ENCODE measurements at regions not wholly inside any gene's neighbourhood (a gene's known extent, or its start where the extent isn't known, plus 50 kb on each side); places are given as distances from the start of the nearest gene placed in this dataset.
A peak's percentile ranks its signal among the peaks of the same experiment; 100 is the strongest.

DNA sequence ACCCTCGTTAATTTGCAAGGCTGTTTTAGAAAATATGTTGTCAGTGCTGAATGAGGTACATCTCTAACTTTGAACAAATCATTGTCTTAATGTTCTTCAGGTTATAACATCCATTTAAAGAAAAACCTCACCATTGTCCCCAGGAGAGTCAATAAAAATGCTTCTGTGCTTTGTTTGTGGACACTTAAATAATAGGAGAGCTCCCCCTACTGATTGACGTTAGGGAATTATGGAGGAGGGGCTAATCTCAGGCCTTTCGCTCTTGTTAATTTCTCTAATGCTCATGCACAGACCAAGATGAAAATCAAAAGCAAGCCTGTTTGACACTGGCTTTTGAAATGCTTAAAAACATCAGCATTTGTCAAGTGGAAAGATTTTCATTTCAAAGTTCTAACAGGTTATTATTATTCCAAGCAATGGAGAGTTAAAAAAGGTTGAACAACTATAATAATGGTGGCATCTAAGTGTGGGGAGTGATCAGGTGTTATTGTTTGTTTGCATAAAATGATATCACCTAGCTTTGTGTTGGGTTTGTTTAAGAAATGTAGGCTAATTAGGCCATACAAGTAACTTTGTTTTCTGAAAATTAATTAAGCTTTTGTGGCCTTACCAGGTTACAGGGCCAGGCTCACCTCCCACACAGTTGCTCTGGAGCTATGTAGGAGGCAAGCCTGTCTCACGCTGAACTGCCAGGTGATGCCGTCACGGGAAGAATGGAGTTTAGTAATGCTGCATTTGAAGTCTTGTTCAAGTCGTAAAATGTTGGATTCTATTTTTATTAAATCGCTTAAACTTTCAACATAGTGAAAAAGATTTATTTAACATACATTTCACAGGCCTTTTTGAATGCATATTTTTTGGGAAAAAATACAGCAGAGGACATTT, 51.7 kb upstream of the SMIM21 start:
- ChIA-PET CTCF (ENCODE audit: low intra/inter-chr PET ratio) (interaction anchor here (0.5 to 1.7 kb wide), 2 partner anchors 309 to 827 kb away, joined by 3 to 5 read pairs; no protein-coding TSS in a partner anchor), POLR2A (interaction anchor here (0.6 kb wide), 1 partner anchor 20 kb away, joined by 3 read pairs; no protein-coding TSS in a partner anchor)
- Histone ChIP-seq H4K20me1 (replicated peaks; ENCODE audit: control insufficient read depth, insufficient read depth, low read length) (no peaks in the 10 kb centered on the region), H3K9me1 (ENCODE audit: control insufficient read depth, insufficient read depth, low read length) (no peaks in the 10 kb centered on the region), H3K4me3 (no peak overlapping the region), H2AFZ (ENCODE audit: low read depth, low read length) (no peak overlapping the region), H3K9ac (ENCODE audit: insufficient read depth in 1 of 2, low read depth in 2 of 2, low read length in 2 of 2) (no peak overlapping the region), H3K4me2 (ENCODE audit: insufficient read depth, low read length) (no peak overlapping the region), H3K27me3 (ENCODE audit: control insufficient read depth in 2 of 2, insufficient read depth in 2 of 2, low read length in 2 of 2) (no peaks in the 10 kb centered on the region), H3K36me3 (ENCODE audit: control insufficient read depth, insufficient read depth, low read length) (no peaks in the 10 kb centered on the region), H3K27ac (ENCODE audit: extremely low read depth, low read depth, low read length) (no peak overlapping the region), H3K9me3 (replicated peaks; ENCODE audit: control insufficient read depth, insufficient read depth, low read depth, low read length) (no peaks in the 10 kb centered on the region), H3K4me1 (replicated peaks in 1 of 2; ENCODE audit: control insufficient read depth in 2 of 2, insufficient read depth in 2 of 2, low read length in 2 of 2) (no peaks in the 10 kb centered on the region), H3K79me2 (ENCODE audit: control insufficient read depth, insufficient read depth, low read length) (no peaks in the 10 kb centered on the region)
- ATAC-seq (peak; percentile 72; the same call in 2 of the 3 replicates), DNase-seq (ENCODE audit: extremely low read depth in 1 of 4, low spot score in 3 of 4) (peak; percentile 11 to 28 (median 20)), FAIRE-seq (no peak)
- no TSS peak for BruUV-seq (replicated peaks)
- in situ Hi-C loops (cut with MboI) = loop anchor here (25.0 kb wide), 1 partner anchor 817 kb away; no protein-coding TSS in a partner anchor
- WGBS (ENCODE audit: insufficient coverage, low coverage, missing lambda C conversion rate) = 0% methylated on average over 8 of the region's 8 CpGs
- intact Hi-C loops (cut with micrococcal nuclease) = loop anchor here (5.0 to 10.0 kb wide), 3 partner anchors 314 to 827 kb away; no protein-coding TSS in a partner anchor
- TF ChIP-seq, protein P1, sequence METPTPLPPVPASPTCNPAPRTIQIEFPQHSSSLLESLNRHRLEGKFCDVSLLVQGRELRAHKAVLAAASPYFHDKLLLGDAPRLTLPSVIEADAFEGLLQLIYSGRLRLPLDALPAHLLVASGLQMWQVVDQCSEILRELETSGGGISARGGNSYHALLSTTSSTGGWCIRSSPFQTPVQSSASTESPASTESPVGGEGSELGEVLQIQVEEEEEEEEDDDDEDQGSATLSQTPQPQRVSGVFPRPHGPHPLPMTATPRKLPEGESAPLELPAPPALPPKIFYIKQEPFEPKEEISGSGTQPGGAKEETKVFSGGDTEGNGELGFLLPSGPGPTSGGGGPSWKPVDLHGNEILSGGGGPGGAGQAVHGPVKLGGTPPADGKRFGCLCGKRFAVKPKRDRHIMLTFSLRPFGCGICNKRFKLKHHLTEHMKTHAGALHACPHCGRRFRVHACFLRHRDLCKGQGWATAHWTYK (CRISPR knock-in tag; IDR thresholded peaks at IDR 0.05) = no peak
- no peak for TF ChIP-seq PML (IDR thresholded peaks at IDR 0.05; ENCODE audit: low read length)
- no peak for TF ChIP-seq TAL1 (IDR thresholded peaks at IDR 0.05)
- TF ChIP-seq, protein P2, sequence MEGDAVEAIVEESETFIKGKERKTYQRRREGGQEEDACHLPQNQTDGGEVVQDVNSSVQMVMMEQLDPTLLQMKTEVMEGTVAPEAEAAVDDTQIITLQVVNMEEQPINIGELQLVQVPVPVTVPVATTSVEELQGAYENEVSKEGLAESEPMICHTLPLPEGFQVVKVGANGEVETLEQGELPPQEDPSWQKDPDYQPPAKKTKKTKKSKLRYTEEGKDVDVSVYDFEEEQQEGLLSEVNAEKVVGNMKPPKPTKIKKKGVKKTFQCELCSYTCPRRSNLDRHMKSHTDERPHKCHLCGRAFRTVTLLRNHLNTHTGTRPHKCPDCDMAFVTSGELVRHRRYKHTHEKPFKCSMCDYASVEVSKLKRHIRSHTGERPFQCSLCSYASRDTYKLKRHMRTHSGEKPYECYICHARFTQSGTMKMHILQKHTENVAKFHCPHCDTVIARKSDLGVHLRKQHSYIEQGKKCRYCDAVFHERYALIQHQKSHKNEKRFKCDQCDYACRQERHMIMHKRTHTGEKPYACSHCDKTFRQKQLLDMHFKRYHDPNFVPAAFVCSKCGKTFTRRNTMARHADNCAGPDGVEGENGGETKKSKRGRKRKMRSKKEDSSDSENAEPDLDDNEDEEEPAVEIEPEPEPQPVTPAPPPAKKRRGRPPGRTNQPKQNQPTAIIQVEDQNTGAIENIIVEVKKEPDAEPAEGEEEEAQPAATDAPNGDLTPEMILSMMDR (IDR thresholded peaks at IDR 0.05 in 2 of 3, conservative IDR thresholded peaks at IDR 0.05 in 1 of 3; ENCODE audit: insufficient read depth in 2 of 3, low read depth in 1 of 3, low read length in 3 of 3) = peak; percentile 14 to 60 (median 37); a peak in 4 of 6 replicates
- no peak for TF ChIP-seq CREM (IDR thresholded peaks at IDR 0.05; ENCODE audit: low read depth)
- peak; percentile 48 to 57 for TF ChIP-seq RAD21 (CRISPR knock-in tag; conservative IDR thresholded peaks at IDR 0.05 in 1 of 2, IDR thresholded peaks at IDR 0.05 in 1 of 2)
- no peak for TF ChIP-seq KAT7 (CRISPR knock-in tag; IDR thresholded peaks at IDR 0.05; ENCODE audit: borderline replicate concordance)
- TF ChIP-seq ZNF311 (CRISPR knock-in tag; IDR thresholded peaks at IDR 0.05) = no peak
- no peak for TF ChIP-seq PHTF2 (CRISPR knock-in tag; IDR thresholded peaks at IDR 0.05)
- no peak for TF ChIP-seq ZSCAN29 (IDR thresholded peaks at IDR 0.05)
- no peak for TF ChIP-seq ZC3H4 (CRISPR knock-in tag; IDR thresholded peaks at IDR 0.05; ENCODE audit: borderline replicate concordance)
- TF ChIP-seq XRCC4 (IDR thresholded peaks at IDR 0.05; ENCODE audit: extremely low read depth, insufficient read depth, insufficient read length) = no peak
- no peak for TF ChIP-seq SMARCA4 (IDR thresholded peaks at IDR 0.05)
- TF ChIP-seq ZNF253 (CRISPR knock-in tag; conservative IDR thresholded peaks at IDR 0.05) = no peak

Data from K562 (cell line).